GM12892 (cell line): ENCODE measurements at regions not wholly inside any gene's neighbourhood (a gene's known extent, or its start where the extent isn't known, plus 50 kb on each side); places are given as distances from the start of the nearest gene placed in this dataset.

Source experiments
- POLR2A ChIP-seq: IDR thresholded peaks from 2 replicates; pipeline ENCODE4 v1.6.1; 2011; ENCODE audit warnings: low read depth, low read length, control low read depth
- POLR2AphosphoS5 ChIP-seq: IDR thresholded peaks from 2 replicates; pipeline ENCODE4 v1.6.1; 2011; ENCODE audit warnings: low read depth, low read length, control low read depth

DNA sequence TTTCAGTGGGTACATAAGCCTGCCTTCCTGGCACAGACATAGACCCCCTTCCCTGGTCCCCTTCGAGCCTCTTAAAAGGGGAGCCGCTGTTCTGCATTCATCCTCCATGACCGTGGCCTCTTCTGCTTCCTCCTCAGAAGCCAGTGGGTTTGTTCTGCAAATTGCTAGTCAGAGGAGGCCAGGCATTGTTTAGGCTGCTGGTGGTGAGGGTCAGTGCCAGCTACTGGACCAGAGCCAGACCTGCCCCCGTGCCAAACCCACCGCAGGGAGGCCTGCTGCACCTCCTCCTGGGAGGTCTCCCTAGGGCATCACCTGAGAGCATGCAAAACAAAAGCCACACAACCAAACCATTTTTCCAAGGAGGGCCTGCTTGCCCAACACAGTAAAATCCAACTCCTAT lies 178.4 kb downstream of the MIS18A start:
- no peak for TF ChIP-seq POLR2A
- TF ChIP-seq POLR2AphosphoS5: no peak
